HL-60 (cell line): ENCODE measurements at regions not wholly inside any gene's neighbourhood (a gene's known extent, or its start where the extent isn't known, plus 50 kb on each side); places are given as distances from the start of the nearest gene placed in this dataset.

Experiments
- DNase-seq, 2 experiments: peaks; one replicate each; pipeline ENCODE4 v3.0.0-alpha.2; 2010 to 2020; ENCODE audit warnings: low read depth in 1 of 2, low spot score in 1 of 2
- H3K27ac ChIP-seq: fragments of 250-450 bp; sonication (Bioruptor Pico); replicated peaks from 2 replicates; pipeline ENCODE4 v1.5.1; 2020; ENCODE audit warnings: mild to moderate bottlenecking, moderate library complexity
- H3K27me3 ChIP-seq: fragments of 250-450 bp; sonication (Bioruptor Pico); 2 replicates; pipeline ENCODE4 v1.5.1; 2021; ENCODE audit warnings: mild to moderate bottlenecking, moderate library complexity; ENCODE audit not compliant: insufficient read depth, poor library complexity, severe bottlenecking
- H3K4me3 ChIP-seq: replicated peaks from 2 replicates; pipeline ENCODE4 v1.5.1; 2011; ENCODE audit warnings: mild to moderate bottlenecking, control low read depth, low read length; ENCODE audit not compliant: insufficient read depth
- CTCF ChIP-seq: IDR thresholded peaks from one replicate; pipeline ENCODE4 v1.5.1; 2011; ENCODE audit warnings: low read length, control low read depth, inconsistent platforms; ENCODE audit not compliant: insufficient read depth
- GABPA ChIP-seq: IDR thresholded peaks from 2 replicates; pipeline ENCODE4 v1.6.1; 2012; ENCODE audit warnings: low read depth
- POLR2AphosphoS5 ChIP-seq: IDR thresholded peaks from 2 replicates; pipeline ENCODE4 v1.6.1; 2012; ENCODE audit warnings: low read depth
- REST ChIP-seq: IDR thresholded peaks from 2 replicates; pipeline ENCODE4 v1.6.1; 2012; ENCODE audit warnings: low read depth; ENCODE audit not compliant: insufficient replicate concordance
- SPI1 ChIP-seq: IDR thresholded peaks from 2 replicates; pipeline ENCODE4 v1.6.1; 2012; ENCODE audit warnings: low read depth, mild to moderate bottlenecking, borderline replicate concordance

GRCh38 chr2:7407001-7407400, 489.8 kb downstream of the RNF144A start:
- H3K27me3 ChIP-seq: peaks cover 9% of the 10 kb centered on the region
- no peak for TF ChIP-seq CTCF
- no peak for TF ChIP-seq SPI1
- no peak for TF ChIP-seq REST
- TF ChIP-seq POLR2AphosphoS5: no peak
- TF ChIP-seq GABPA: no peak
- H3K4me3 ChIP-seq: no peak overlapping the region
- no peak overlapping the region for H3K27ac ChIP-seq
- DNase-seq: no peak

GRCh38 chr2:7407906-7408680, 490.9 kb downstream of the RNF144A start:
- peaks cover 5% of the 10 kb centered on the region for H3K27me3 ChIP-seq
- DNase-seq: no peak
- no peak overlapping the region for H3K27ac ChIP-seq
- no peak for TF ChIP-seq CTCF
- no peak for TF ChIP-seq REST
- no peak for TF ChIP-seq SPI1
- no peak for TF ChIP-seq GABPA
- no peak for TF ChIP-seq POLR2AphosphoS5
- H3K4me3 ChIP-seq: no peak overlapping the region

GRCh38 chr2:7411691-7412090, 494.5 kb downstream of the RNF144A start:
- Histone ChIP-seq H3K4me3 (no peak overlapping the region), H3K27ac (no peak overlapping the region), H3K27me3 (peaks cover 5% of the 10 kb centered on the region)
- no peak for DNase-seq
- TF ChIP-seq POLR2AphosphoS5 (no peak), REST (no peak), CTCF (no peak), GABPA (no peak), SPI1 (no peak)
